HG03354 (cell line): ENCODE measurements at regions not wholly inside any gene's neighbourhood (a gene's known extent, or its start where the extent isn't known, plus 50 kb on each side); places are given as distances from the start of the nearest gene placed in this dataset.
"Not testable (repeated sequence)": the region's sequence is repeated elsewhere in the genome, so short reads cannot be mapped to it uniquely, and the experiment has no call there.

Source experiments
- ATAC-seq: cut with Tn5 transposase; IDR thresholded peaks from one replicate; pipeline ENCODE4 v1.9.1; 2021; ENCODE audit warnings: mild to moderate bottlenecking; ENCODE audit not compliant: unreplicated experiment, poor library complexity, severe bottlenecking

GRCh38 chr1:189654906-189655305 lies 822.8 kb downstream of the BRINP3 start:
- no peak for ATAC-seq

GRCh38 chr1:189656628-189657530 lies 820.8 kb downstream of the BRINP3 start:
- no peak for ATAC-seq

GRCh38 chr1:189657715-189658114 lies 819.9 kb downstream of the BRINP3 start:
- no peak for ATAC-seq

GRCh38 chr1:189658381-189658780 lies 819.3 kb downstream of the BRINP3 start:
- no peak for ATAC-seq

GRCh38 chr1:189659731-189660130 lies 817.9 kb downstream of the BRINP3 start:
- ATAC-seq: no peak

GRCh38 chr1:189662190-189662589 lies 815.5 kb downstream of the BRINP3 start:
- ATAC-seq: no peak

GRCh38 chr1:189669846-189670245 lies 807.8 kb downstream of the BRINP3 start:
- no peak for ATAC-seq

GRCh38 chr1:189673217-189673616 lies 804.4 kb downstream of the BRINP3 start:
- ATAC-seq: no peak

GRCh38 chr1:189675712-189676244 lies 801.9 kb downstream of the BRINP3 start:
- no peak for ATAC-seq

GRCh38 chr1:189678779-189679178 lies 798.9 kb downstream of the BRINP3 start:
- no peak for ATAC-seq

- peak; percentile 80 for ATAC-seq
Measured at GRCh38 chr1:189681252-189681919, 796.3 kb downstream of the BRINP3 start.

GRCh38 chr1:189682591-189682990 lies 795.1 kb downstream of the BRINP3 start:
- no peak for ATAC-seq

- no peak for ATAC-seq
Measured at GRCh38 chr1:189686288-189686687, 791.4 kb downstream of the BRINP3 start.

GRCh38 chr1:189693140-189693539 lies 784.5 kb downstream of the BRINP3 start:
- no peak for ATAC-seq

- ATAC-seq: no peak
Measured at GRCh38 chr1:189696297-189696696, 781.4 kb downstream of the BRINP3 start.

GRCh38 chr1:189697113-189697512 lies 780.6 kb downstream of the BRINP3 start:
- ATAC-seq: no peak

GRCh38 chr1:189701606-189702005 lies 776.1 kb downstream of the BRINP3 start:
- no peak for ATAC-seq

GRCh38 chr1:189706594-189706993 lies 771.1 kb downstream of the BRINP3 start:
- ATAC-seq: no peak

- no peak for ATAC-seq
Measured at GRCh38 chr1:189708674-189709073, 769.0 kb downstream of the BRINP3 start.

GRCh38 chr1:189718147-189718795 lies 759.4 kb downstream of the BRINP3 start:
- ATAC-seq: not testable (repeated sequence)
